HG03565 (cell line): ENCODE measurements at regions not wholly inside any gene's neighbourhood (a gene's known extent, or its start where the extent isn't known, plus 50 kb on each side); places are given as distances from the start of the nearest gene placed in this dataset.
"Not testable (repeated sequence)": the region's sequence is repeated elsewhere in the genome, so short reads cannot be mapped to it uniquely, and the experiment has no call there.

Source experiments
- ATAC-seq: cut with Tn5 transposase; IDR thresholded peaks from one replicate; pipeline ENCODE4 v1.9.1; 2021; ENCODE audit warnings: mild to moderate bottlenecking, moderate library complexity; ENCODE audit not compliant: unreplicated experiment

DNA sequence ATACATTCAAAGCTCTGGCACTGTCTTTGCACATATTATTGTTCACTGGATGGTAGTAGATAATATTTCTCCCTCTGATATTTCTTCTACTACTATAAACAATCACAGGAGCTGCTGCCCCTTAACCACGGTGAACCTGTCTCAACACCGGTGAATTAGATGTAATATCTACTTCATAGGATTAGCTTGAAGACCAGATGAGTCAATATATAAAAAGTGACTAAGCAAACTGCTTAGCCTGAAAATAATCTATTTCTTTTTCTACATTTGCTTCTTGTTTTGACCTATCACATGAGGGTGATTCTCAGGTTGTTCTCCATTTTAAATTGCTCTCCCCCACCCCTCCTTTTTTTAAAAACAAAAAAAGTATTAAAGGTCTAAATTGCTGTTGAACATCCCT lies 645.5 kb downstream of the ANKRD50 start:
- ATAC-seq: no peak

DNA sequence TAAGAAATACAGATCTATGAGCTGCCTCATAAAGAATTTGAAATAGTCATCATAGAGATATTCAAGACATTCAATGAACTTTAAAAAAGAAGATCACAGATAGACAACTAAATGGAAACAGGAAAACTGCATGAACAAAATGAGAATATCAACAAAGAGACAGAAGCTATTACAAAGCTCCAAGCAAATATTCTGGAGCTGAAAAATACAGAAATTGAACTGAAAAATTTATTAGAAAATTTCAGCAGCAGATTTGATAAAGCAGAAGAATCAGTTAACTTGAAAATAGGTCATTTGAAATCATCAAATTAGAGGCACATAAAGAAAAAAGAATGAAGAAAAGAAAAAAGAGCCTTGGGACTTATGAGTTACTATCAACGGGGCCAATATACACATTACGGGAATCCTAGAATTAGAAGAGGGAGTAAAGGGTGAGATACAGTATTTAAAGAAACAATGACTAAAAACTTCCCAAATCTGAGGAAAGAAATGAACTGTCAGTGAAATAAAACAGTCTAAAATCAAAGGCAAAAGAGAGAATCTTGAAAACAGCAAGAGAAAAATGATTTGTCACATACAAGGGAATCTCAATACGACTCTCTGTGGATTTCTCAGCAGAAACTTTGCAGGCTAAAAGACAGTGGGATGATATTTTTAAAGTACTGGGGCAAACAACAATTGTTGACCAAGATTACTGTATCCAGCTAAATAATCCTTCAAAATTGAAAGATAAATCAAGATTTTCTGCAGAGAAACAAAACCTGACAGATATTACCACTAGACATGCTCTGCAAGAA lies 641.6 kb downstream of the ANKRD50 start:
- no peak for ATAC-seq

GRCh38 chr4:124075276-124075675 lies 637.3 kb downstream of the ANKRD50 start:
- not testable (repeated sequence) for ATAC-seq

DNA sequence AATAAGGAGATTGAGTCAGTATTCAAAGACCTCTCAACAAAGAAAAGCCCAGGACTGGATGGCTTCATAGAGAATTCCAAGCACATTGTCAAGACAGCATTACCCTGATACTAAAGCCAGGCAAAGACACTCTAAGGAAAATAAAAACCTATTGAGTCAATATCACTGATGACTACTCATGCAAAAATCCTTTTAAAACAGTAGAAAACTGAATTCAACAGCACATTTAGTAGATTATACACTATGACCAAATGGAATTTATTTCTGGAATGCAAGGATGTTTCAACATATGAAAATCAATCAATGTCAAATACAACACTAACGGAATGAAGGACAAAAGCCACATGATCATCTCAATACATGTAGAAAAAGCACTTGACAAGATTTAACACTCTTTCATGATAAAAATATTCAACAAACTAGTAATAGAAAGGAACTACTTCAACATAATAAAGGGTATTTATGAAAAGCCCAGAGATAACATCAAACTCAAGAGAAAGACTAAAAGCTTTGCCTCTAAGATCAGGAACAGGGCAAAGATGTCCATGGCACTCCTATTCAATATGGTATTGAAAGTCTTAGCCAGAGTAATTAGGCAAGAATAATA lies 633.3 kb downstream of the ANKRD50 start:
- ATAC-seq: no peak

GRCh38 chr4:124083711-124084110 lies 628.8 kb downstream of the ANKRD50 start:
- no peak for ATAC-seq

DNA sequence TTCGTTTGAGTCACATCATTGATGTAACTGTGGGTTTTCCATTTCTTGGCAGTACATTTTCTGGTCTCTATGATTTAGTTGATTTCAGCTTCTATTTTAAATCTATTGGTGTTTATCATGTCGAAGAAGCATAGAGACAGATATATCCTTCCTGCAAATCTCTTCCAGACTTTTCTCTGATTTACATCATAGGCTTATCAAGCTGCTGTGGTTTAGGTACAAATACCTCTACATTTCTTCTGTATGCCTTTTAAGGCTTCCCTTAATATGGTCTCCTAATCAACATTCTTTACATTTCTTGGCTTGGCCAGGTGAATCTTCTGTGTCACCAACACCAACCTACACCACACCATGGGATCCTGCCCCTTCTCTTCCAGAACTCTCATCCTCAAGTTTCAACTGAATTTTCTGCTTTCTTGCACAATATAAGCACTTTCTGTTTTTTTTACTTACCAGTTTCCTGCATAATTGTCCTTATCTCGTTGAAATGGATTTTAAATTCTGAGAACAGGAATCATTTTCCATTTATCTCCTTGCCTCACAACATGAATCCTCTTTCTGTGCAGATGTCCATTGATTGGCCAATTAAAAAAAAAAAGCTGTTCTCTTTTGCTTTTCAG lies 626.9 kb downstream of the ANKRD50 start:
- no peak for ATAC-seq

DNA sequence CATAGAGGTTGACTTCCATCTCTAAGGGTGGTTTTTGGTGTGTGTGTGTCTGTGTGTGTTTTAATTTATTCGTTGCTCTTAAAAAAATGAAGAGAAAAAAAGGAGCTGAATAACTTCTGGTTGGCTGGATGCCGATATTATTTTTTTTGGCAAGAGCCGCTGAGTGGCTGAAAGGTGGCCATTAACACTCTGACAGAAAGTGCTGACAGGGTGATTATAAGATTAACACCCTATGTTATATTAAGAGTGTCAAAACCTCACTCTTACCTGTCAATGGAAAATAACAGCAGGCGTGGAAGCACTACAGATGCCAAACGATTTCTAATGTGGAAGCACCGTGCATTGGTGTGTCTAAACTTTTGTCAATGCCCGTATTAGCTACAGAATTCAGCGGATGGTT lies 622.5 kb downstream of the ANKRD50 start:
- no peak for ATAC-seq

DNA sequence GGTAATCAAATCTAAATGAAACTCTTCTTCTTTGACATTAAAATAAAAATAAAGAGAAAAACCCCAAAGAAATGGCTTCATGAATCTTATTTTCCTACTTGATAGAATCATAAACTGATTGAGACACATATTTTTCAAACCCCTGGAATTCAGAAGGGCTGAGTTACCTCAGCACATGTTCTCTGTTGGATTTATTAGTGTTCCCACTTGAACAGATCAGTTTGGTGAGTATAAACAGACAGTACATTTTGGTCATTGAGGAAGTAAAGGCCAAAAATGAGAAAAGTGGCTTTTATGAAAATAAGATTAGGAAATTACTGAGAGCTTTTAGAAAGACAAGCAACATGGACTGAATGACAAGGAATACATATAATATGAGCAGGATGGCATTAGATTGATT lies 620.4 kb downstream of the ANKRD50 start:
- ATAC-seq: no peak

- ATAC-seq: no peak
Measured at GRCh38 chr4:124092541-124092984, 620.0 kb downstream of the ANKRD50 start.

- no peak for ATAC-seq
Measured at GRCh38 chr4:124095621-124096020, 616.9 kb downstream of the ANKRD50 start.

- no peak for ATAC-seq
Measured at GRCh38 chr4:124096290-124096689, 616.2 kb downstream of the ANKRD50 start.

DNA sequence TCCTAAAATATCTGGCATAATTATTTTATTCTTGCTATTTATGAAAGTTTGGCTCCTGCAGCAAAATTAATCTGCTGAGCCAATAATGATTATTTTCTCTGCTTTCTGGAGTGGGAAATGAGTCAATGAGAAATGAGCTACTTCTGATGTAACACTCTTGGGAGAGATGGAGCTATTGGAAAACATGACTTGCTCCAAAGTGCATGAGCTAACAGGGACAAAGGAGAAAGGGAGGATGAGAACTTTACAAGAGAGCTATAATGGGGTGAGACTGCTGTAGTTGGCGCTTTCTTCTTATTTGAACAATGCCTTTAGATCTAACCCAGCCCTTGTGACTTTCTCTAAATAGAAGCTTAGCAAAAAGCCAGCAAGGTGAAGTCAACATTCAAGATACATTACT lies 615.1 kb downstream of the ANKRD50 start:
- ATAC-seq: no peak

- ATAC-seq: no peak
Measured at GRCh38 chr4:124104101-124104500, 608.4 kb downstream of the ANKRD50 start.

DNA sequence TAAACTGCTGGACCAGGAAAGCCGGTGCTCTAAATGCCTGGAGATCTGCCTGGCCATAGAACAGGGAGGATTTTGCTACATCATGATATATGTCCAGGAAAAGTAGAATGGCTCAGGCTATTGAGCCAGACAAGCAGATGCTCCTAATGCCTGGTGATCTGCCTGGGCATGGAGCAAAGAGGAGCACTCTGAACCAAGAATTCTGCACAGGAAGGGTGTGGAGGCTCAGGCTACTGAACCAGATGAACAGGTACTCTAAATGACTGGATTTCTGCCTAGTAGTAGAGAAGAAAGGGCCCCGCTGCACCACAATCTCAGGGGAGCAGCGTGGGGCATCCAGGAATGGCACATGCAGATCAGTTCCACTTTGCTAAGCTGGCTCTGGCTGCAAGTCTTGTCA lies 607.9 kb downstream of the ANKRD50 start:
- no peak for ATAC-seq

DNA sequence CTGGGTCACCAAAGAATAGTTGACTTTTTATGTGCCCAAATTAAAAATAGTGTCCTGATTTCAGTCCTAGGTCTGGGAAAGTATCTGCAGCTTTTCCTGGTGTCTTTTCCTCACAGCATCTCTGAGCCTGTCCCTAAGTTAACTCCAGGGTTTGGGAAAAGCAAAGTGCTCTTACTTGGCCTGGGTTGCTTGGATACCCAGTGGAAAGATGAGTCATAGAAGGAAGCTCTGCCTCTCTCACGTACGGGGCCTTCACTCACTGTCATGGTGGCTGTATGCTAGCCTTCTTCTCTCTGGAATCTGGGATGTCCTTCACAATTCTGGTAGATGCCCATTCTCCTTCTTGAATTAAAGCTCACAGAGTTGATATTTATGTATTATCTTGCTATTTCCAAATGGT lies 607.3 kb downstream of the ANKRD50 start:
- no peak for ATAC-seq

DNA sequence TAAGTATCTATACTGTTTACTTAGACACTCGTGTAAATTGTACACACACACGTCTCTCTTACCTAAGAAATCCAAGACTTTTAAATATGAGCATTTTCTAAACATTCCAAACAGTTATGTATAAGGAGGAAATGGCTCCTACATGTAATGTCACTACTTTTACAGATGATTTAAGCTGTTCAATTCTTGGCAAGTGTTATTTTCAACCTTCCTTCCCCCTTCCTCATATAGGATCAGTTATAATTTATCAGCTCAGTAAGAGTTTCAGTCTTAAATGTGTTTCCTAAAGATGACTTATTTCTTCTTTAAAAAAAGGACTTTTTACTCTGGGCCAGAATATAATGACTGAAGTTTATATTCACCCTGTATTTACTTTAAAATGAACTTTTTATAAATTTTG lies 601.1 kb downstream of the ANKRD50 start:
- no peak for ATAC-seq

- peak; percentile 51 for ATAC-seq
Measured at GRCh38 chr4:124111922-124112321, 600.6 kb downstream of the ANKRD50 start.

DNA sequence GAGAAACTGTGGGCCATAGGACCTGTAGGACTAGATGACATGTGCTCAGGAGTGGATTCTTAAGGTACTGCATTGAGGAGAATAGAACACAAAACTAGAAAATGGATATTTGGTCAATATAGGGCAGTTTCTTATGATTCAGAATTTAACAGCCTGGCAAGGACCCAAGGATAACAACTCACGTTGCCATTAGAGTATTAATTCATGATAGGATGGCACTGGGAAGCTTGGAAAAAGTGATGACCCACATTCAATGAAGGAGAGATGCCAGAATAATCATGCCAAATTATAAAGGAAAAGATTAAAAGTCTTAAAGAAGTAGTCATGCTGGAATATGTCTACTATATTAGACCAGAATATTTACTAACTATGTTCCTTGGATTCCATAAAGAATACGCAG lies 594.5 kb downstream of the ANKRD50 start:
- no peak for ATAC-seq

GRCh38 chr4:124121461-124121971 lies 591.0 kb downstream of the ANKRD50 start:
- no peak for ATAC-seq

DNA sequence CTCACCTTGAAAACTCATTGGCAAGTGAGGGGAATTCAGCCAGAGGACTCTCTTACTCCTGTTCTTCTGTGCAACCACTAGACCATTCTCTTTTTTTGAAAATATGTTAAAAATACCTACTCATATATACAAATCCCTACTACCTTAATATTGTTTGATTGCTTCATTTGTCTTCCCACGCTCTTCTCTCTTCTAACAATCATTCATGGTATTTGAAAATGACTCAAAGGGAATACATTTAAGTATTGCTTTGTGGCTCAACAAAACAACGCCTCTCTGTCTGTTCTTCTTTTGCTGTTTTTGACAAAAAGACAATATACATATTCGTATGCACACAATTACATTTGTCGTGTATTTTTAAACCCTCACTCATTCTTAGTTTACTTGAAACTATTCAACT lies 589.4 kb downstream of the ANKRD50 start:
- ATAC-seq: no peak

DNA sequence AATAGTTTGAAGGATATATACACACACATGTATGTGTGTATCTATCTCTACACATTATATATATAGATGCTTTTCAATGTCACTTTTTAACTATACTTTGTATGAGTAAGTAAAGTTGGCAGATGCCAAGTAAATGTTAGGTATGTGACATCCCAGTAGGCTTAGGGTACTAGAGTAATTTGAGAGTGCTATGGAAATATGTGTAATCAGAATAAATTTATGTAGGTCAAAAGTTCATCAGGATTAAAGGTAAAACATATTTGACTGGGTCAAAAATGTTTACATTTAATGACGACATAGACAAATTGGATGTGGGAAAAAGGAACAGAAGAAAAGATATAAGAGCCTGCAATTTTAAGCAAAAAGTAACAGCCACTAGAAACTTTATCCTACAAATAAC lies 588.8 kb downstream of the ANKRD50 start:
- ATAC-seq: no peak

DNA sequence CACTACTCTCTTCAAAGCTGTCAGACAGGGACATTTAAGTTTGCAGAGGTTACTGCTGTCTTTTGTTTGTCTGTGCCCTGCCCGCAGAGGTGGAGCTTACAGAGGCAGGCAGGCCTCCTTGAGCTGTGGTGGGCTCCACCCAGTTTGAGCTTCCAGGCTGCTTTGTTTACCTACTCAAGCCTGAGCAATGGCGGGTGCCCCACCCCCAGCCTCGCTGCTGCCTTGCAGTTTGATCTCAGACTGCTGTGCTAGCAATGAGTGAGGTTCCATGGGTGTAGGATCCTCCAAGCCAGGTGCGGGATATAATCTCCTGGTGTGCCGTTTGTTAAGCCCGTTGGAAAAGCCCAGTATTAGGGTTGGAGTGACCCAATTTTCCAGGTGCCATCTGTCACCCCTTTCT lies 581.2 kb downstream of the ANKRD50 start:
- ATAC-seq: not testable (repeated sequence)
